ENCODE measurements at regions not wholly inside any gene's neighbourhood (a gene's known extent, or its start where the extent isn't known, plus 50 kb on each side); places are given as distances from the start of the nearest gene placed in this dataset.

- no peak for TF ChIP-seq CTCF (IDR thresholded peaks at IDR 0.05; ENCODE audit: insufficient read depth, low read length, poor library complexity, severe bottlenecking)
- H3K27me3 ChIP-seq (replicated peaks; ENCODE audit: control insufficient read depth, insufficient read depth, low read length) = no peaks in the 10 kb centered on the region
- no peak for DNase-seq (ENCODE audit: extremely low read depth, insufficient read length)
- no peak overlapping the region for H3K4me3 ChIP-seq (replicated peaks; ENCODE audit: low read depth, low read length)
- H3K36me3 ChIP-seq (ENCODE audit: control insufficient read depth, insufficient read depth, low read length) = no peaks in the 10 kb centered on the region
Observed at GRCh38 chr5:154624341-154624740, 130.8 kb upstream of the LARP1 start.

- no peak for TF ChIP-seq CTCF (IDR thresholded peaks at IDR 0.05; ENCODE audit: insufficient read depth, low read length, poor library complexity, severe bottlenecking)
- Histone ChIP-seq H3K27me3 (replicated peaks; ENCODE audit: control insufficient read depth, insufficient read depth, low read length) (peaks cover 2% of the 10 kb centered on the region; the same call in 1 of the 2 replicates), H3K36me3 (ENCODE audit: control insufficient read depth, insufficient read depth, low read length) (no peaks in the 10 kb centered on the region), H3K4me3 (replicated peaks; ENCODE audit: low read depth, low read length) (no peak overlapping the region)
- DNase-seq (ENCODE audit: extremely low read depth, insufficient read length) = no peak
Observed at GRCh38 chr5:154620411-154620810, 134.8 kb upstream of the LARP1 start.

GRCh38 chr5:154618696-154619095, 136.5 kb upstream of the LARP1 start:
- DNase-seq (ENCODE audit: extremely low read depth, insufficient read length) = no peak

GRCh38 chr5:154614595-154614994, 136.6 kb upstream of the HAND1 start:
- peaks cover 2% of the 10 kb centered on the region for H3K27me3 ChIP-seq (replicated peaks; ENCODE audit: control insufficient read depth, insufficient read depth, low read length)
- TF ChIP-seq CTCF (IDR thresholded peaks at IDR 0.05; ENCODE audit: insufficient read depth, low read length, poor library complexity, severe bottlenecking) = no peak
- no peaks in the 10 kb centered on the region for H3K36me3 ChIP-seq (ENCODE audit: control insufficient read depth, insufficient read depth, low read length)
- no peak overlapping the region for H3K4me3 ChIP-seq (replicated peaks; ENCODE audit: low read depth, low read length)
- DNase-seq (ENCODE audit: extremely low read depth, insufficient read length) = no peak

More at GRCh38 chr5:154618696-154619095, 136.5 kb upstream of the LARP1 start:
- H3K4me3 ChIP-seq (replicated peaks; ENCODE audit: low read depth, low read length) = no peak overlapping the region
- TF ChIP-seq CTCF (IDR thresholded peaks at IDR 0.05; ENCODE audit: insufficient read depth, low read length, poor library complexity, severe bottlenecking) = no peak
- H3K36me3 ChIP-seq (ENCODE audit: control insufficient read depth, insufficient read depth, low read length) = no peaks in the 10 kb centered on the region
- peaks cover 2% of the 10 kb centered on the region; the same call in 1 of the 2 replicates for H3K27me3 ChIP-seq (replicated peaks; ENCODE audit: control insufficient read depth, insufficient read depth, low read length)

- H3K4me3 ChIP-seq (replicated peaks; ENCODE audit: low read depth, low read length) = no peak overlapping the region
- no peak for DNase-seq (ENCODE audit: extremely low read depth, insufficient read length)
- peaks cover 2% of the 10 kb centered on the region for H3K27me3 ChIP-seq (replicated peaks; ENCODE audit: control insufficient read depth, insufficient read depth, low read length)
- H3K36me3 ChIP-seq (ENCODE audit: control insufficient read depth, insufficient read depth, low read length) = no peaks in the 10 kb centered on the region
- no peak for TF ChIP-seq CTCF (IDR thresholded peaks at IDR 0.05; ENCODE audit: insufficient read depth, low read length, poor library complexity, severe bottlenecking)
Observed at GRCh38 chr5:154614125-154614524, 136.1 kb upstream of the HAND1 start.

GRCh38 chr5:154612666-154613065, 134.6 kb upstream of the HAND1 start:
- Histone ChIP-seq H3K4me3 (replicated peaks; ENCODE audit: low read depth, low read length) (no peak overlapping the region), H3K27me3 (replicated peaks; ENCODE audit: control insufficient read depth, insufficient read depth, low read length) (no peaks in the 10 kb centered on the region; the same call in none of the 2 replicates), H3K36me3 (ENCODE audit: control insufficient read depth, insufficient read depth, low read length) (no peaks in the 10 kb centered on the region)
- DNase-seq (ENCODE audit: extremely low read depth, insufficient read length) = no peak
- TF ChIP-seq CTCF (IDR thresholded peaks at IDR 0.05; ENCODE audit: insufficient read depth, low read length, poor library complexity, severe bottlenecking) = no peak

Data from GM06990 (cell line).